Uterus (tissue), 2 donors: ENCODE measurements at regions not wholly inside any gene's neighbourhood (a gene's known extent, or its start where the extent isn't known, plus 50 kb on each side); places are given as distances from the start of the nearest gene placed in this dataset.

ENCODE experiments used
- CTCF ChIP-seq, 4 experiments: fragments of 200-600 bp in 2 of 4; fragments of 450-650 bp in 2 of 4; sonication (generic) in 2 of 4; IDR thresholded peaks; one replicate each; pipeline ENCODE4 v1.5.1; 2016 to 2019; ENCODE audit warnings: antibody characterized with exemption in 4 of 4, mild to moderate bottlenecking in 2 of 4, moderate library complexity in 1 of 4
- POLR2A ChIP-seq, 2 donors: fragments of 450-650 bp; IDR thresholded peaks; one replicate each; pipeline ENCODE4 v1.6.1; 2016; ENCODE audit warnings: antibody characterized with exemption in 2 of 2, mild to moderate bottlenecking in 1 of 2, moderate library complexity in 1 of 2

DNA sequence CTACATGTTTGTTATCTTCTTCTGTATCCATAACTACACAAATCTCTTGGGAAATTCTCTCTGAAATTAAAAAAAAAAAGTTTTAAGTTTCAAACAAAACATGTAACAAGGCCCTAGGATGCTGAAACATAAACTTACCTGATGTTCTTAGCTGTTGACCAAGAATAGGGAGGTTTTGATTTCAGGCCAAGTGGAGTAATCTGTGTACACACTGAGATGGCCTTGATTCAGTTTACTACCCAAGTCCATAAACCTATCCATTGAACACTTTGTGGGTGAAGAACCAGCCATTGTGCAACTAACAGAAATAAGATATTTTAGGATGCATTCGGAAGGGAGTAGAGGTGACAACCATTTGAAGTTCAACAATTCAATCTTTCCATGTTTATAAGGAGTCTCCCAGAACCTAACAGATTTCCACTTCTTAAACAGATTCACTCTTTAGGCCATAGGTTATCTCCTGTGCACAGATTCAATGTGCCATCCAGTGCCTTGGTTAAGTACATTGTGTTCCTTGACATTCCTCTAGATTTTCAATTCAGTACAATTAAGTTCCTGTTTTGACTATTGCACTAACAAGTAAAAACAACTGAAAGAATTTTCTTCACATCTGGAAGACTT is 143.1 kb downstream of the CRPPA start:
- TF ChIP-seq CTCF (IDR thresholded peaks at IDR 0.05) (no peak), POLR2A (IDR thresholded peaks at IDR 0.05) (no peak)
